GM19455 (cell line): ENCODE measurements at regions not wholly inside any gene's neighbourhood (a gene's known extent, or its start where the extent isn't known, plus 50 kb on each side); places are given as distances from the start of the nearest gene placed in this dataset.
"Not testable (repeated sequence)": the region's sequence is repeated elsewhere in the genome, so short reads cannot be mapped to it uniquely, and the experiment has no call there.

Experiments used
- ATAC-seq: cut with Tn5 transposase; IDR thresholded peaks from one replicate; pipeline ENCODE4 v1.9.1; 2021; ENCODE audit not compliant: unreplicated experiment

- no peak for ATAC-seq
Observed at GRCh38 chr2:14451312-14451711, 181.2 kb upstream of the LRATD1 start.

DNA sequence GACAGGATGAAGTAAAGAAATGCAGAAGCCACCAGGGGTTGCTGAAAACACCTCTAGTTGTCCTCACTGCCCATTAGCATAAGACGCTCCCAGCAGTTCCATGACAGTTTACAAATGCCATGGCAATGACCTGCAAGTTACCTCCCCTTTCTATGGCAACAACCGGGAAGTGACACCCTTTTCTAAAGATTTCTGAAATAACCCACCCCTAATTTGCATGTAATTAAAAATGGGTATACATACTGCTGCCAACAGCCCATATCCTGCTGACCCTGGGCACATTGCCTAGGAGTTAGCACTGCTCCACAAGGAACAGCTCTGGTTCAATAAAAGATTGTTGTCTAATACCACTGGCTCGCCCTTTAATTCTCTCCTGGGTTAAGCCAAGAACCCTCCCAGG is 178.3 kb upstream of the LRATD1 start:
- no peak for ATAC-seq

GRCh38 chr2:14459786-14460325 is 172.7 kb upstream of the LRATD1 start:
- ATAC-seq = no peak

DNA sequence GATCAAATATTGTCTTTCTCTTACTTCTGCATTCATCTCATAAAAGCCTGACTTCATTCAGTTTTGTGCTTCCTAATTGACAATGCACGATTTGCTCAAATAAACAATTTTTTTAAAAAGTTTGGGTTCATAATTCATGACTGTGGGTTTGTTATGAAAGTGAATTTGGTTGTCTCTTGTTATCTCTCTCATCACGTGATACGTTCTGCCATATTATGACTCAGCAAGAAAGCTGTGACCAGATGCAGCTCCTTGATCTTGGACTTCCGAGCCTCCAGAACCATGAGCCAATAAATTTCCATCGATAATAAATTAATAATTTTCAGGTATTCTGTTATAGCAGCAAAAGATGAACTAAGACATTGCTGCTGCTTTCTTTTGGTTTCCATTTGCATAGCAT is 156.5 kb upstream of the LRATD1 start:
- ATAC-seq = no peak

GRCh38 chr2:14479486-14479885 is 153.0 kb upstream of the LRATD1 start:
- ATAC-seq = no peak

- no peak for ATAC-seq
Observed at GRCh38 chr2:14480120-14480519, 152.4 kb upstream of the LRATD1 start.

GRCh38 chr2:14480906-14481305 is 151.6 kb upstream of the LRATD1 start:
- no peak for ATAC-seq

GRCh38 chr2:14492920-14493503 is 139.5 kb upstream of the LRATD1 start:
- no peak for ATAC-seq

GRCh38 chr2:14494759-14495158 is 137.8 kb upstream of the LRATD1 start:
- ATAC-seq = no peak

- ATAC-seq = no peak
Observed at GRCh38 chr2:14501061-14501460, 131.5 kb upstream of the LRATD1 start.

GRCh38 chr2:14506955-14507354 is 125.6 kb upstream of the LRATD1 start:
- not testable (repeated sequence) for ATAC-seq

DNA sequence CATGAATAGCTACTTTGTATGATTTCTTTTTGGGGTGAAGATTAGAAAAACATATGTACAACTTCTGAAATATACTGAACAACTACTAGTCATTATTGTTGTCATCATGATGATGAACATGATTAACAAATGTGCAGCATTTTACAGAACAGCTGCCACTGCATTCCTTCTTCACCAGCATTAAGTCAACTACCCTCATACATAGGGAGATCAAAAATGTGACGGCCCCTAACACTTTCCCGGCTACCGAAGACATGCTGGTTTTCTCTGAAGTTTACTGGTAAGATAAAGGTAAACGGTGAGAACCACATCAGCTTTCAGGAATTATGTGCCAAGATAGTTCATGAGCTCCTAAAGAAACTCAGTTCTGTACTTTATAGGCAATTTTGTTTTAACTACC is 121.0 kb upstream of the LRATD1 start:
- ATAC-seq = no peak

- no peak for ATAC-seq
Observed at GRCh38 chr2:14513903-14514302, 118.6 kb upstream of the LRATD1 start.

- ATAC-seq = no peak
Observed at GRCh38 chr2:14516844-14517243, 115.7 kb upstream of the LRATD1 start.

GRCh38 chr2:14517731-14518130 is 114.8 kb upstream of the LRATD1 start:
- no peak for ATAC-seq

DNA sequence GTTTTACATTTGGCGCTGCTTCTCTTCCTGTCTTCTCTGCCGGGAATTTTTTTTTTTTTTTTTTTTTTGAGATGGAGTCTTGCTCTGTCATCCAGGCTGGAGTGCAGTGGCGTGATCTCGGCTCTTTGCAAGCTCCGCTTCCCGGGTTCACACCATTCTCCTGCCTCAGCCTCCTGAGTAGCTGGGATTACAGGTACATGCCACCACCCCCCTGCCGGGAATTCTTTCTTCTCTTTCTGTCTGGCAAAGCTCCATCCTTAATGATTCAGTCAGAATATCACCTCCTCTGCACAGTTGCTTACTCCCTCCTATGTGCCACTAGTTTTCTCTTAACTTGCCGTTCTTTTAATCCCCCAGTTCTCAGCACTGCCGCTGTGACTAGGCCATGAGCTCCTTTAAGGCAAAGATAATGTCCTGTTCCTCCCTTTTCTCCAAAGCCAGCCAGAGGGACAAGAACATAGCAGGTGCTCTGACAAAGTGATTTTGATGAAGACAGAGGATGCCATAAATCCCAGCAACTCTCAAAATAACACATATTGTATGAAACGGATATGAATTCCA is 112.1 kb upstream of the LRATD1 start:
- no peak for ATAC-seq

- ATAC-seq = no peak
Observed at GRCh38 chr2:14524041-14524802, 108.3 kb upstream of the LRATD1 start.

DNA sequence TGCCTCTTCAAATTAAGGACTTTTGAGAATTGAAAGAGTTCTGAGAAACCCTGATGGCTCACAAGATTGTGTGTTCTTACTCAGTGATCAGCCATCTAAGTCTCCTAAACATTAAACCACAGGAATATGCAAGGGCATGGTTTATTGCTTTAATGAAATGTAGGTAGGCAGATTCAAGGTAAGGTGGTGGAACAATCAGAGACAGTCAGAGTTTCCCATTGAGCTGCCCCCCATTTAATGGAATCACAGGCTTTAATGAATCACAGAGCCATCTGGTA is 107.8 kb upstream of the LRATD1 start:
- no peak for ATAC-seq

DNA sequence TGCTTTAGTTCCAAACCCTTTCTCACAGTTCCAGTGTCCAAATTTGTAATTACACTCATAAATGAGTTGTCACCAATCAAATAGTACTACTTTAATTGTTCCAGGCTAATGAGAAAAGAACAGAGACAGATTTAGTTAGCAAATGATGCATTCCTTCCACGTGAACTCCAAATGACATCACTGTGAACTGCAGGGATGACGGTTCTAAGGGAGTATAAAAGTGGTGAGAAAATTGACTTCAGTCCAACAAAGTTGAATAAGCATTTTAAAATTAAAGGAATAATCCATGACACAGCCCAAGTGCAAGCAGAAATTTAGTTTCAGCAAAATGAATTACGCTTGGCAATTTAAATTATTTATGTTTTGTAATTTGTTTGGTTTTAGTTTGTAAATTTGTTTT is 102.0 kb upstream of the LRATD1 start:
- ATAC-seq = no peak

DNA sequence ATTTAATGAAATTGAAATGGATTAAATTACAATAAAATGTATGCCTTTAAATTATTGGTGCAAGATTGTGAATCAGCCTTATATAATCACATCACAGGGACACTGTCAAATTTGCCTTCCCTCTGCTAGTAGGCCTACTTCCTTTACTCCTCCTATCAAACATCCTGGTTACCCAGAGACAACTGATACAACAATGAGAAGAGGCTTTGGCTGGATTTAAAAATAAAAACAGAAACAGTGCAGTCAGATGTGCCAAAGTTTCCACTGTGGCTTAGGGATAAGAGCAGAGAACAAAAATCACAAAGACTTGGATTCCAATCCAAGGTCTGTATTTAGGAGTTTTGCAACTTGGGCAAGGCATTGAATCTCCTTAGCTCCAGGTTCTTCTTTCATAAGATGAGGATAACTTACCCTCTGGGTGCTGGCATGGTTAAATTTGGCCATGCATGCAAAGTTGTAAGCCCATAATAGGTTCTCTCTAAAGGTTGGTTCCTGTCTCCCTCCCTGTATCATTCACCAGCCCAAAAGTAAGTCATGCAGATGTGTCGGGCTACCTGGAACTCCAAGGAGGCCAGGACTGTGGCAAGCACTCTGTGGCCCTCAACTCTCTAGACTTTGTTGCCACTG is 99.3 kb upstream of the LRATD1 start:
- no peak for ATAC-seq

GRCh38 chr2:14535156-14535555 is 97.4 kb upstream of the LRATD1 start:
- no peak for ATAC-seq

- ATAC-seq = no peak
Observed at GRCh38 chr2:14536976-14537375, 95.5 kb upstream of the LRATD1 start.
